Stimulated activated CD4-positive, alpha-beta T cell treated with anti-CD3 and anti-CD28 coated beads, Interleukin-12 subunit alpha, Interleukin-12 subunit beta, amount 100 ng/mL, for 4 hours (primary cell): ENCODE measurements at regions not wholly inside any gene's neighbourhood (a gene's known extent, or its start where the extent isn't known, plus 50 kb on each side); places are given as distances from the start of the nearest gene placed in this dataset.
"Not testable (repeated sequence)": the region's sequence is repeated elsewhere in the genome, so short reads cannot be mapped to it uniquely, and the experiment has no call there.

Experiments
- DNase-seq: peaks from one replicate; pipeline ENCODE4 v3.0.0-alpha.2; 2020

- no peak for DNase-seq
These were observed 475.5 kb downstream of the QKI start for GRCh38 chr6:163889904-163890514.

GRCh38 chr6:163888030-163888819 is 473.7 kb downstream of the QKI start:
- DNase-seq = no peak

GRCh38 chr6:163886428-163886827 is 471.9 kb downstream of the QKI start:
- DNase-seq = no peak

- no peak for DNase-seq
These were observed 469.5 kb downstream of the QKI start for GRCh38 chr6:163883984-163884383.

DNA sequence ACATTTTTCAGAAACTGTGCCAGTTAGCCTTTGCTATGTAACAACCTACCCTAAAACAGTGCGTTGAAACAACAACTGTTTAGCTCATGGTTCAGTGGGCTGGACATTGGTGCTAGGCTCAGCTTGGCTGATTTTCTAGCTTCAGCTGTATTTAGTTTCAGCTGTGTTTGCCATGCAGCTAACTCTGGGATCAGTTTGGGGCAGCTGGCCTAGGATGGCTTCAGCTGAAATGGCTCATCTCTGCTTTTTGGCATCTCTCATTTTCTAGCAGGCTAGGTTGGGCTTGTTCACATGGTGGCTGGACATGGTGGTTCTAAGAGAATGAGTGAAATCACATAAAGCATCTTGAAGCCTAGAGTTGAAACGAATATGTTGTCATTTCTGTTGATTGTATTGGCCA is 464.2 kb downstream of the QKI start:
- DNase-seq = no peak

DNA sequence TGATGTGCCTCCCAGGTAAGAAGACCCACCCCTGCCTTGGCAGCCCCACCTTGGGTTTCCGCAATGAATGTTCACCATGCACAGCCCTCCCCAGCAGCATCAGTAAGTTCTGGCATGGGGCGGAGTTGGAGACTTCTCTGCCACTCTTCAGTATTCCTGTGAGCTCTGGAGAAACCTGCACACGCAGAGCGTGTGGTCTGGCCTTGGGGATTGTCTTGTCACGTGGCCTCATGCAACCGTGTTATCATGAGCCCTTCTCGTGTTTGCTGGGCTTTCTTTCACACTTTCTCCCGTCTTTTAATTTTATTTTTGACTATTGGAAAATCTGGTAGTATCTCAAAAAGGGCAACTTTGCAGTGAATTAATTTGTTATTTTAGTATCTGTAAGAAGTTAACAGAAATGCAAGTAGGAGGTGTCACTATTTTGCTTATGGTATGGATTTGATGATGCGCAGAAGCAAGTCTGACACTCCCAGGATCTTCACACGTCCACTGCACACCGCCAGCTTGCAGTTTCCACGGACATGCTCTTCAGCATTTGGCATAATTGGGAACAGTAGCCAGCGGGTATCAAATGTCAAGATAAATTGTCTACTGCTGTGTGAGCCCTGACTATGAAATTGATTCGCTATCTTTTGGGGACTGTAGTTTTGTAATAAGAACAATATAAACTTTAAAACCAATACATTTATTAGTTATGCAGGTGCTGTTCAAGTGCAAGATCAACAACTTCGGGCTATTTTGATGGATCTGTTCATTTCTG is 463.5 kb downstream of the QKI start:
- no peak for DNase-seq

- DNase-seq = no peak
These were observed 461.9 kb downstream of the QKI start for GRCh38 chr6:163876391-163876790.

DNA sequence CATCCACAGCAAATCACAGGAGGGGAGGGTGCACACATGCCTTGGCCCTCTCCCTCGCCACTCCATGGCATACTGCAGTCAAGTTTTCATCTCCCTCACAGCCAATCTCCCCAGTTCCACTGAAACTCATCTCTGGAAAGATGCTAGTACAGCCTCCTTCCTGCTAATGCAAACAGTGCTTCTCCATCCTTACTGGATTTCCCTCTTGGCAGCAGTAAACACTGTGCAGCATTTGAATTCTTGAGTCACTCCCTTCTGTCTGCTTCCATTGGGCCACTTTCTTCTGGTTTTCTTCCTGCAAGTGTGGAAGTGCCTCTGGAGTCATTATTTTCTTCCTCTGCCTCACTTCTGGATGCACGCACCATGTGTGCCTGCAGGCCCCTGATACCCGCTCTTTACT is 460.3 kb downstream of the QKI start:
- DNase-seq = no peak

GRCh38 chr6:163872335-163872734 is 457.8 kb downstream of the QKI start:
- DNase-seq = no peak

GRCh38 chr6:163871616-163872015 is 457.1 kb downstream of the QKI start:
- DNase-seq = no peak

- no peak for DNase-seq
These were observed 453.2 kb downstream of the QKI start for GRCh38 chr6:163867518-163868292.

DNA sequence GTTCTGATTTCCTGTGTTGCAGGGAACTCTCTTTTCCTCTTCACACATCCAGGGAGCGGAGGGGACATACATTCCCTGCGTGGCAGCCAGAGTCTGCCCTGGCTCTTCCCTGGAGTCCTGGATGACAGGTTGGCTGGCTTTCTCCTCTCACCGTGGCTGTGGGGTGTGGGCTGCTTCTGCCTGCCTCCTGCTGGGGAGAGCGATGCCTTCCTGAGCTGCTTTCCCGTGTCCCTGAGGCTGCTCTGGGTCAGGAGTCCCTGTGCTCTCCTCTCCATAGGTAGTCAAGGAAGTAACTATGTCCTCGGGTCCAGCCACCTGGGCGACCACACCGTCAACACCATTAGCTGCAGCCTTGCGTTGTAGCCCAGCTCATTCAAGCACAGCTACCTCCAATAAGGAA is 451.7 kb downstream of the QKI start:
- DNase-seq = no peak

DNA sequence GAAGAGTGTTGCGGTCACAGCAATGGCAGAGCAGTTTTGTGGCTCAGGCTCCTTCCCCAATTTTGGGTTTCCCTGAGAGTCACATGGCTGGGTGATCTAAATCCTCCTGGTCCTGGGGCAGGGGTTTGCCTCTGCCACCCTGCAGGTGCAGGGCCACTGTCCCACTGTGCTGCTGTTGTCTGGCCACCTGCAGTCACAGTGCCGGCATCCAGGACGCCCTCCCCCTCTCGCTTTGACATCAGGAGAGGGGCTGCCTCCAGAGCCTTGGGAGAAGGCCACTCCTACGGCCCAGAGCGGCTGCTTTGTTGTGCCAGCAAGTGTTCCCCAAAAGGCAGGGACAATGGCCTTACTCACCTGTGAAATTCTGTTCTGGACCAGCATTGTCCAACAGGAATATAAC is 449.0 kb downstream of the QKI start:
- no peak for DNase-seq

GRCh38 chr6:163862701-163863100 is 448.2 kb downstream of the QKI start:
- no peak for DNase-seq

GRCh38 chr6:163861627-163862026 is 447.1 kb downstream of the QKI start:
- DNase-seq = no peak

- no peak for DNase-seq
These were observed 446.0 kb downstream of the QKI start for GRCh38 chr6:163860287-163861081.

DNA sequence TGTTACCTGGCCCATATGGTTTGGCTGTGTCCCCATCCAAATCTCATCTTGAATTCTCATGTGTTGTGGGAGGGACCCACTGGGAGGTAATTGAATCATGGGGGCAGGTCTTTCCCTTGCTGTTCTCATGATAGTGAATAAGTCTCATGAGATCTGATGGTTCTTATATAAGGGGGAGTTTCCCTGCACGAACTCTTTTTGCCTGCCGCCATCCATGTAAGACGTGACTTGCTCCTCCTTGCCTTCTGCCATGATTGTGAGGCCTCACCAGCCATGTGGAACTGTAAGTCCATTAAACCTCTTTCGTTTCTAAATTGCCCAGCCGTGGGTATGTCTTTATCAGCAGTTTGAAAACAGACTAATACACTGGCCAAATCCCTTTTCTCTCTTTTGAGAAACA is 444.4 kb downstream of the QKI start:
- not testable (repeated sequence) for DNase-seq

DNA sequence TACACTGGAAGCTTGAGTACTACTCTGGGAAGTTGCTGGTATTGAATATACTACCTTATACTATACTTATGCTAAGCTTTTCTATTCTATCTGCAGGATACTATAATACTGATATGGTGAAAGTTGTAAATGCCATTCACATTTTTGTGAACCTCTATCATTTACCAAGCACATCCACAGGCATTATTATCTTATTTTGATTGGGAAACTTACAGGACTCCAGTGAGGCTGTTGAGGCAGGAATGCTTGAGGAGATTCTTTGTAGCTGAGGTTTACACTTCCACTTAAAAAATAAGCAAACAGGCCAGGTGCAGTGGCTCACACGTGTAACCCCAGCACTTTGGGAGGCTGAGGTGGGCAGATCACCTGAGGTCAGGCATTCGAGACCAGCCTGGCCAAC is 442.9 kb downstream of the QKI start:
- DNase-seq = no peak

GRCh38 chr6:163850874-163851273 is 436.4 kb downstream of the QKI start:
- DNase-seq = no peak

DNA sequence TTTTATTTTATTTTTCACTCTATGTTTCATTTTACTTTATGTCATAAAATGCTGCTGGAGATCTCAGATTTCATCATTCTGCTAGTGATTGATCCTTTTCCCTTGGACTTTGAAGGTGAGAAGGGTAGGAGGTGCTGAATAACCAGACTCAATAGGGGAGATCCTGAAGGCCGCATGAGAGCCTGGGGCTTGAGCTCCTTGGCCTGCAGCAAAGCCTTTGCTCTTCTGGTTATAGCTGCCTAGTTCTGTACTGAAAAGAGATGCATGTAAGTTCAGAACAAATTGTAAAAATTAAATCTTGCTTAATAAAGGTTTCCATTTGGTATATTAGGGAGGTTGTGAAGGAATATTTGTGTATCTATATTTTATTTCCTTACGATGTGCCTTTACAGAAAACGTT is 430.2 kb downstream of the QKI start:
- no peak for DNase-seq

DNA sequence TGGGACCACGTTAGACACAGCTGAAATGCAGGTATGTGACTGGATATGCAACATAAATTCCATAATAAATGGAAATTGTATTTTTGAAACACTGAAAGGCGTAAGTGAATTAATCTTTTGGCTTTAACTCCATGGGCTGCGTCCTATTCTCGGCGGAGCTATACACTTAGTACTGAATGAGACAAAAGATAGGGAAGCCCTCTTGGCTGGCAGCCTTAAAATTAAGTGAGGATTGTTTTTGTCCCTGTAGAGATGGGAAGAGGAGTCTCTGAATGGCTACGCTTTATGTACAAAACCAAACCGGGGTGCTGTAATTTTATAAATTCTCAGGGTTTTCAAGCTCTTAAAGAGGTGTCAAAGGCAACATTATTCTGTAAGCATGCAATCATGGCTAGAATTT is 429.8 kb downstream of the QKI start:
- DNase-seq = no peak

DNA sequence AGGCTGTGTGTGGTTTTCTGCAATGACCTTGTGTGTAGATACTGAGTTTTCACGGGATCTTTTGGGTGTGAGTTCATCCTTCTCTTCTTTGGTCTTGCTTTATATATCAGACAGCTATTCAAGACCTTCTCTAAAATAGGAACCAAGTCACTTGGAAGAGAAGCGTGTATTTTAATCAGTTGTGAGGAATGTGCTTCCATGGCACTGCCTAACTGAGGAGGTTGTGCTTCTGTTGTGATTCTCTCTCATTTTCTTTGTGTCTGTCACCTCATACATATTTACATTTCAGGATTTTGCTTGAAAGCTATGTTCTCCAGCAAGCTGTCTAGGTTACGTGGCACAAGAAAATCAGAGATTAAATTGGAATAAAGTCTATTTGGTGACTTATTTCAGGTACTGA is 428.7 kb downstream of the QKI start:
- DNase-seq = no peak
